ENCODE measurements at regions not wholly inside any gene's neighbourhood (a gene's known extent, or its start where the extent isn't known, plus 50 kb on each side); places are given as distances from the start of the nearest gene placed in this dataset.

- no peaks in the 10 kb centered on the region for H3K36me3 ChIP-seq (ENCODE audit: insufficient read depth, low read length)
- H3K9me3 ChIP-seq (ENCODE audit: low read length), result no peaks in the 10 kb centered on the region
- no peak for TF ChIP-seq EP300 (conservative IDR thresholded peaks at IDR 0.05; ENCODE audit: poor library complexity, severe bottlenecking)
- no peak for TF ChIP-seq MXI1 (conservative IDR thresholded peaks at IDR 0.05; ENCODE audit: poor library complexity, severe bottlenecking)
- TF ChIP-seq RAD21 (conservative IDR thresholded peaks at IDR 0.05), result no peak
- TF ChIP-seq REST (IDR thresholded peaks at IDR 0.05; ENCODE audit: borderline replicate concordance), result no peak
- no peak for TF ChIP-seq TAF1 (IDR thresholded peaks at IDR 0.05; ENCODE audit: low read depth)
- no peak for TF ChIP-seq POLR2AphosphoS5 (IDR thresholded peaks at IDR 0.05)
- no peak for TF ChIP-seq SMC3 (conservative IDR thresholded peaks at IDR 0.05; ENCODE audit: poor library complexity)
- TF ChIP-seq EZH2 (IDR thresholded peaks at IDR 0.05; ENCODE audit: borderline replicate concordance, insufficient read depth, low read length, poor library complexity, severe bottlenecking), result no peak
- TF ChIP-seq CTCF (IDR thresholded peaks at IDR 0.05; ENCODE audit: poor library complexity, severe bottlenecking), result no peak
Measured at GRCh38 chr4:15144967-15145295, 142.7 kb downstream of the CPEB2 start.

DNA sequence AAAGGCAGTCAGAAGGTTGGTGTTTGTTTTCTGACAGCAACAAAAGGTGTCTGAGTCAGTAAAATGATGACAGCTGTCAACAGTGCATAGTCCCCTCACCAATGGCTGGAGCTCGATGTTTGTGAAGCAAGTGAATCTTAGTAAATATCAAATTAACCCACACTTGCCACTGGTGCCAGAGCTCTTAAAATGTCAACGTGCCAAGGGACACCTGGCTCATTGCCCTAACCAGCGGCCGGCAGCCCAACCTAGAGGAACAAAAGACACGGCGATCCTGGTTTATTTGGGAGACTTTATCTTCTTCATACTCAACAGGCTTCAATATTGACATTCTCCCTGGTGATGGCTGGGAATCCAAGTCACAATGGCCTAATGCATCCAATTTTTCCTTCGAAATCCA is 143.4 kb downstream of the CPEB2 start:
- no peak overlapping the region for H3K4me3 ChIP-seq (ENCODE audit: low read length)

More at GRCh38 chr4:15144967-15145295, 142.7 kb downstream of the CPEB2 start:
- Histone ChIP-seq H2AFZ (ENCODE audit: low read depth, low read length) (no peak overlapping the region), H3F3A (ENCODE audit: insufficient read depth, low read length, poor library complexity, severe bottlenecking) (no peaks in the 10 kb centered on the region), H3K4me2 (ENCODE audit: low read length) (no peak overlapping the region), H3K27ac (ENCODE audit: low read length) (no peak overlapping the region), H3K4me3 (ENCODE audit: low read length) (no peak overlapping the region), H3K79me2 (replicated peaks; ENCODE audit: insufficient read depth, low read length) (no peaks in the 10 kb centered on the region), H4K20me1 (ENCODE audit: insufficient read depth) (no peaks in the 10 kb centered on the region), H3K27me3 (ENCODE audit: insufficient read depth, low read depth, low read length) (no peaks in the 10 kb centered on the region), H3K9ac (ENCODE audit: low read length) (no peak overlapping the region), H3K9me2 (ENCODE audit: insufficient read depth, low read length) (no peaks in the 10 kb centered on the region)

More for the DNA sequence above, 143.4 kb downstream of the CPEB2 start:
- Histone ChIP-seq H3K9me3 (ENCODE audit: low read length) (no peaks in the 10 kb centered on the region), H2AFZ (ENCODE audit: low read depth, low read length) (no peak overlapping the region), H4K20me1 (ENCODE audit: insufficient read depth) (no peaks in the 10 kb centered on the region), H3K27me3 (ENCODE audit: insufficient read depth, low read depth, low read length) (no peaks in the 10 kb centered on the region), H3F3A (ENCODE audit: insufficient read depth, low read length, poor library complexity, severe bottlenecking) (no peaks in the 10 kb centered on the region), H3K9ac (ENCODE audit: low read length) (no peak overlapping the region), H3K36me3 (ENCODE audit: insufficient read depth, low read length) (no peaks in the 10 kb centered on the region), H3K79me2 (replicated peaks; ENCODE audit: insufficient read depth, low read length) (no peaks in the 10 kb centered on the region), H3K9me2 (ENCODE audit: insufficient read depth, low read length) (no peaks in the 10 kb centered on the region), H3K4me2 (ENCODE audit: low read length) (no peak overlapping the region), H3K27ac (ENCODE audit: low read length) (no peak overlapping the region)
- TF ChIP-seq REST (IDR thresholded peaks at IDR 0.05; ENCODE audit: borderline replicate concordance) (no peak), MXI1 (conservative IDR thresholded peaks at IDR 0.05; ENCODE audit: poor library complexity, severe bottlenecking) (no peak), RAD21 (conservative IDR thresholded peaks at IDR 0.05) (no peak), TAF1 (IDR thresholded peaks at IDR 0.05; ENCODE audit: low read depth) (no peak), EP300 (conservative IDR thresholded peaks at IDR 0.05; ENCODE audit: poor library complexity, severe bottlenecking) (no peak)

Measured in neural cell (in vitro differentiated cells).